ENCODE measurements at regions not wholly inside any gene's neighbourhood (a gene's known extent, or its start where the extent isn't known, plus 50 kb on each side); places are given as distances from the start of the nearest gene placed in this dataset.

- Histone ChIP-seq H3K27ac (no peak overlapping the region), H3K4me1 (replicated peaks in 1 of 2) (no peaks in the 10 kb centered on the region), H3K4me3 (no peak overlapping the region), H3K9me3 (replicated peaks in 1 of 3) (no peaks in the 10 kb centered on the region), H3K36me3 (replicated peaks in 1 of 2) (no peaks in the 10 kb centered on the region), H3K27me3 (no peaks in the 10 kb centered on the region)
- DNase-seq, result no peak
- WGBS, 4 donors, result 12 to 27% (median 24%) methylated on average over 1 of the region's 1 CpG
- intact Hi-C loops (cut with DNase I), result no loop called here
- TF ChIP-seq, protein P1, sequence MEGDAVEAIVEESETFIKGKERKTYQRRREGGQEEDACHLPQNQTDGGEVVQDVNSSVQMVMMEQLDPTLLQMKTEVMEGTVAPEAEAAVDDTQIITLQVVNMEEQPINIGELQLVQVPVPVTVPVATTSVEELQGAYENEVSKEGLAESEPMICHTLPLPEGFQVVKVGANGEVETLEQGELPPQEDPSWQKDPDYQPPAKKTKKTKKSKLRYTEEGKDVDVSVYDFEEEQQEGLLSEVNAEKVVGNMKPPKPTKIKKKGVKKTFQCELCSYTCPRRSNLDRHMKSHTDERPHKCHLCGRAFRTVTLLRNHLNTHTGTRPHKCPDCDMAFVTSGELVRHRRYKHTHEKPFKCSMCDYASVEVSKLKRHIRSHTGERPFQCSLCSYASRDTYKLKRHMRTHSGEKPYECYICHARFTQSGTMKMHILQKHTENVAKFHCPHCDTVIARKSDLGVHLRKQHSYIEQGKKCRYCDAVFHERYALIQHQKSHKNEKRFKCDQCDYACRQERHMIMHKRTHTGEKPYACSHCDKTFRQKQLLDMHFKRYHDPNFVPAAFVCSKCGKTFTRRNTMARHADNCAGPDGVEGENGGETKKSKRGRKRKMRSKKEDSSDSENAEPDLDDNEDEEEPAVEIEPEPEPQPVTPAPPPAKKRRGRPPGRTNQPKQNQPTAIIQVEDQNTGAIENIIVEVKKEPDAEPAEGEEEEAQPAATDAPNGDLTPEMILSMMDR (IDR thresholded peaks at IDR 0.05), result no peak
- TF ChIP-seq POLR2A (IDR thresholded peaks at IDR 0.05), result no peak
Measured at GRCh38 chr4:173801361-173801760, 271.3 kb upstream of the HAND2 start.

- WGBS, 4 donors, result 61 to 83% (median 79%) methylated on average over 1 of the region's 1 CpG
- H3K36me3 ChIP-seq (replicated peaks in 1 of 2), result no peaks in the 10 kb centered on the region
- intact Hi-C loops (cut with DNase I), result no loop called here
Measured at GRCh38 chr4:173797296-173797695, 267.3 kb upstream of the HAND2 start.

GRCh38 chr4:173794662-173795061 is 264.6 kb upstream of the HAND2 start:
- H3K4me3 ChIP-seq, result no peak overlapping the region
- WGBS, 4 donors, result 36 to 66% (median 58%) methylated on average over 2 of the region's 2 CpGs
- DNase-seq, result no peak
- no peak for TF ChIP-seq POLR2A (IDR thresholded peaks at IDR 0.05)
- TF ChIP-seq, protein P1 (IDR thresholded peaks at IDR 0.05), result no peak
- intact Hi-C loops (cut with DNase I), result no loop called here
- no peaks in the 10 kb centered on the region for H3K36me3 ChIP-seq (replicated peaks in 1 of 2)
- H3K9me3 ChIP-seq (replicated peaks in 1 of 3), result no peaks in the 10 kb centered on the region
- no peaks in the 10 kb centered on the region for H3K4me1 ChIP-seq (replicated peaks in 1 of 2)
- H3K27ac ChIP-seq, result no peak overlapping the region
- H3K27me3 ChIP-seq, result no peaks in the 10 kb centered on the region

More at GRCh38 chr4:173797296-173797695, 267.3 kb upstream of the HAND2 start:
- TF ChIP-seq, protein P1 (IDR thresholded peaks at IDR 0.05), result no peak
- no peak for TF ChIP-seq POLR2A (IDR thresholded peaks at IDR 0.05)
- no peaks in the 10 kb centered on the region for H3K9me3 ChIP-seq (replicated peaks in 1 of 3)
- no peak for DNase-seq
- H3K4me1 ChIP-seq (replicated peaks in 1 of 2), result no peaks in the 10 kb centered on the region
- no peak overlapping the region for H3K27ac ChIP-seq
- no peaks in the 10 kb centered on the region for H3K27me3 ChIP-seq
- H3K4me3 ChIP-seq, result no peak overlapping the region

DNA sequence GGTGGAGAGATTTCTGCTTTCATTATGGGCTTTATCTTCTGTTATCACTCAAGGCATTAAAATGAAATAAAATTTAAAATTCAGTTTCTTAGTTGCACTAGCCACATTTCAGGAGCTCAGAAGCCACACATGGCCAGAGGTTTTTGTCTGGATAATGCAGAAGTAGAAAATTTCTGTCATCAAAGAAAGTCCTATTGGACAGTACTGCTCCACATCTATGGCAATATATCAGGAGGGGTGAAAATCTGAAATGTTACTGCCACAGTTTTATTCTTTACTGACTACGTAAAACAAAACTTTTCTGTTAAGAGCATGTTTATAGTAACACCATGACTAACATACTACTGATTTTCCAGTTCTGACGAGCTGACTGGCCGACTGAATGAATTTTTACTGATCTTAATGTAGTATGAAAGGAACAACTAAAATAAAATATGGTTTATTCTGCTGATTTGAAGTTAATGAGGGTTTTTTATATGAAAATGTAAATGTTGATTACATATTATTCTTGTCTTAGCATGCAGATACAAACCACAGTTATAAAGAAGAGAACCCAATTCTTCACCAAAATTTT is 264.0 kb upstream of the HAND2 start:
- no peak for DNase-seq

More for the DNA sequence above, 264.0 kb upstream of the HAND2 start:
- TF ChIP-seq, protein P1 (IDR thresholded peaks at IDR 0.05), result no peak
- no peak for TF ChIP-seq POLR2A (IDR thresholded peaks at IDR 0.05)
- no peaks in the 10 kb centered on the region for H3K36me3 ChIP-seq (replicated peaks in 1 of 2)
- WGBS, 4 donors, result 66 to 75% (median 72%) methylated on average over 3 of the region's 3 CpGs
- no peaks in the 10 kb centered on the region for H3K9me3 ChIP-seq (replicated peaks in 1 of 3)
- no peak overlapping the region for H3K4me3 ChIP-seq
- no peak overlapping the region for H3K27ac ChIP-seq
- no peaks in the 10 kb centered on the region for H3K4me1 ChIP-seq (replicated peaks in 1 of 2)
- intact Hi-C loops (cut with DNase I), result no loop called here
- no peaks in the 10 kb centered on the region for H3K27me3 ChIP-seq
